Epithelial cell of esophagus (primary cell): ENCODE measurements at regions not wholly inside any gene's neighbourhood (a gene's known extent, or its start where the extent isn't known, plus 50 kb on each side); places are given as distances from the start of the nearest gene placed in this dataset.

Experiments
- DNase-seq: peaks from one replicate; pipeline ENCODE4 v3.0.0; 2010; ENCODE audit warnings: low read depth
- H3K4me3 ChIP-seq: 2 replicates; pipeline ENCODE4 v1.5.1; 2011; ENCODE audit warnings: mild to moderate bottlenecking, low read length, control low read depth
- TF ChIP-seq, protein P1 (sequence below): IDR thresholded peaks from 2 replicates; pipeline ENCODE4 v1.5.1; 2011; ENCODE audit warnings: low read depth, mild to moderate bottlenecking, low read length, control low read depth, inconsistent platforms; ENCODE audit not compliant: insufficient read depth; ENCODE audit errors: missing control alignments

DNA sequence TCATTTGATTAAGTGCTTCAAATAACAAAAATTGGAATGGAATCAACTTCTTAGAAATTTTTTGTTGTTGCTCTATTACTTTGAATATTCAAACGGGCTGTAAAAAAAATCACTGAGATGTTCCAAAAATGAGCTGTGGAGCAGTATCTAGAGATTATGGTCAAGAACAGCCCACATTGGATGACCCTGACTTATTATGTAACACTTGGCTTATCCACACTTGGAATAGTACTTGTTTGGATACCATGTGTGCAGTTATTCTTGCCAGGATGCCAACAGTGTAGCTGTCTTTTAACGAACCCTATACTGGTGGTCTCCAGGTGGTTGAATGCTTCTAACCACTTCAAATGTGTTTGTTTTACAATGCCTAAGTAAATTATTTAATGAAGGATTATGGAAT is 64.9 kb upstream of the CAMK2D start:
- no peak for DNase-seq
- TF ChIP-seq, protein P1, sequence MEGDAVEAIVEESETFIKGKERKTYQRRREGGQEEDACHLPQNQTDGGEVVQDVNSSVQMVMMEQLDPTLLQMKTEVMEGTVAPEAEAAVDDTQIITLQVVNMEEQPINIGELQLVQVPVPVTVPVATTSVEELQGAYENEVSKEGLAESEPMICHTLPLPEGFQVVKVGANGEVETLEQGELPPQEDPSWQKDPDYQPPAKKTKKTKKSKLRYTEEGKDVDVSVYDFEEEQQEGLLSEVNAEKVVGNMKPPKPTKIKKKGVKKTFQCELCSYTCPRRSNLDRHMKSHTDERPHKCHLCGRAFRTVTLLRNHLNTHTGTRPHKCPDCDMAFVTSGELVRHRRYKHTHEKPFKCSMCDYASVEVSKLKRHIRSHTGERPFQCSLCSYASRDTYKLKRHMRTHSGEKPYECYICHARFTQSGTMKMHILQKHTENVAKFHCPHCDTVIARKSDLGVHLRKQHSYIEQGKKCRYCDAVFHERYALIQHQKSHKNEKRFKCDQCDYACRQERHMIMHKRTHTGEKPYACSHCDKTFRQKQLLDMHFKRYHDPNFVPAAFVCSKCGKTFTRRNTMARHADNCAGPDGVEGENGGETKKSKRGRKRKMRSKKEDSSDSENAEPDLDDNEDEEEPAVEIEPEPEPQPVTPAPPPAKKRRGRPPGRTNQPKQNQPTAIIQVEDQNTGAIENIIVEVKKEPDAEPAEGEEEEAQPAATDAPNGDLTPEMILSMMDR, result no peak
- no peak overlapping the region for H3K4me3 ChIP-seq

DNA sequence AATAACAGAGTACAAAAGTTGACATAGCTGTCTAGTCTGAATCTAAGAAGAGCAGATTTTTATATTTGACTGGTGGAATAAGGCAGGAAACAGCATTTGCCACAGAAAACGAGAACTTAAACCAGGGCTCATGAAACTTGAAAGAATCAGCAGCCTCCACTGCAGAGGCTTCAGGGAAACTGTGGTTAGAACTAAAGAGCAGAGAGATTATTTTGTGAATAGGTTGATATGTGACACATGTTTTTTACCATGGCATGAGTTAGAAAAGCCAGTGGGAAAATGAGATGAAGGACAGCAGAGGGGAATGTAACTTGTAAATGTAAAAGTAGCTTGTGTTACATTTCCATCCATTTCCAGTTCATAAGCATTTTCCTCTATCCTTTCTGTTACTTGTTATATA is 63.7 kb upstream of the CAMK2D start:
- TF ChIP-seq, protein P1, result no peak
- no peak overlapping the region for H3K4me3 ChIP-seq
- no peak for DNase-seq

DNA sequence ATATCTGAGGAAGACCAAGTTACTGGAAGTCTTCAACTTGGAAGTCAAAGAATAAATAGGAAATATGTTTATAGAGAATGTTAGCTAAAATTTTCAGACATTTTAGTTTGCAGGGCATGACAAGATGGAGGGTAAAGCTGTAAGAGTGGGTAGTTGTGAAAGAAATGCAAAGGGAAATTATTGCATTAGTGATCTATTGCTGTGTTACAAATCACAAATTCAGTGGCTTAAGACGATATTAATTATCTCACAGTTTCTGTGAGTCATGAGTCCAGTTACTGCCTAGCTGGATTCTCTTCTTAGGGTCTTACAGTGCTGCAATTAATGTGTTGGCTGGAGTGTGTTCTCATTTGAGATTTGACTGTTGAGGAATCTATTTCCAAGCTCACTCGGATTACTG is 62.9 kb upstream of the CAMK2D start:
- H3K4me3 ChIP-seq, result no peak overlapping the region
- DNase-seq, result no peak
- TF ChIP-seq, protein P1, result no peak

DNA sequence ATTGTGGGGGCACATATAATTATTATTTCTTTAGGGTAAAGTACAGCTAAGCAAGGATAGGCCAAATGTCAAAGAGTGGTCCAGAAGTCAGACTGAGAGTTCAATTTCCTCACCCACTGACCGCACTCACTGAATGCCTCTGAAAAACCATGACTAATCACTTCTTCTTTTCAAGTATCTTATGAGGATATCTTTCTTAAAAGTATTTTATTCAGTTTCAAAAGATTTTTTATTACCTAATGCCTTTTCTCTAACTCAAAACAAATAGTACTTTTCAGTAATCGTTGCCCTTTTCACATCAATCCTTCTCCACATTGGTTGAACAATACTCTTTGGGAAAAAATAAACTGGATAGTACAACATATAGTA is 61.7 kb upstream of the CAMK2D start:
- TF ChIP-seq, protein P1, result no peak
- no peak overlapping the region for H3K4me3 ChIP-seq
- DNase-seq, result peak; percentile 26

DNA sequence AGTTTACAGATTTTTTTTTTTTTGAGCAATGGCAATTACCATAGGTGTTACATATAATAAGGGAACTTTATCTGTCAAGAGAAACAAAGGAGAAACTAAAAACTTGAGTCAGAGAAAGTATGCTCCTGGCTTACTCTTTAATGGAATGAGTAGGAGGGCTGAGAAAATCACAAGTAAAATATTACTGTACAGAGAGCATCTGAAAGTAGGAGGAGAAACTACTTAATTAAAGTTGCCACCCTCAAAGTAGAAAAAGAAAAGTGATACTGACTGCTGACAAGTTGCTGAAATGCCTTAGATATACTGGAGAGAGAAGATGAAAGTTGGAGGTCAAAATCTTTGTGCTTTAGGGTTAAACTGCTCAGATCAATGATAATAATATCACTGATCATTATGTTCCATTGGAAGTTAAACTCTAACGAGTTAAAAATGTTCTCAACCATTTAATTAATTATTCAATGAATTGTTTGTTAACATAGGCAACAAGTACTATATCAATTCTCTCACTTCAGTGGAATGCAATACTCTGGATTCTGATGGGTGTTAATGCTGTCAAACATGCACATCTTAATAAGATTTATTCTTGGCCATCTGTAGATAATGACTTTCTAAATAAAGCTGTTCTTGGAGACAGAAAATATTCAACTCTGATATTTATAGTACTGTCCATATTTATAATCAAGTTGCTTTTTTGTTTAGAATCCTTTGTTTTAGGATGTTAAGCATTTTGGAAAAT is 61.2 kb upstream of the CAMK2D start:
- DNase-seq, result no peak
- TF ChIP-seq, protein P1, result no peak
- no peak overlapping the region for H3K4me3 ChIP-seq

DNA sequence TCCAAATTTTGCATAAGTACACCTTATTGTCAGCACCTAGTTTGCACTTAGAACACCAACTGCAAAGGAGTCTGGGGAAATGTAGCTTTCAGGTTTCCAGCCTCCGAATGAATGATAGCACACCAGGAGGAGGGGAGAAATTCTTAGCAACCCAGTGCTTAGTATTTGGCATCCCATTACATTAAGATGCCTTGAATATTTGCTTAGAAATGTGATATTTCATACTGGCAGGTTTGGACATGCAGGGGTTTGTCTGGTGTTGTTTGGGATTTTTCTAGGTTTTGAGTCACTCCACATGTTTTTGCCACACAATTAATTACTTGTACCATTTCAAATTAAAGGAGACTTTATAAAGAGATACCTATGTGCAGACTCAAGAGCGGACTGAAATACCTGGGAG is 60.3 kb upstream of the CAMK2D start:
- TF ChIP-seq, protein P1, result no peak
- no peak overlapping the region for H3K4me3 ChIP-seq
- DNase-seq, result peak; percentile 81

DNA sequence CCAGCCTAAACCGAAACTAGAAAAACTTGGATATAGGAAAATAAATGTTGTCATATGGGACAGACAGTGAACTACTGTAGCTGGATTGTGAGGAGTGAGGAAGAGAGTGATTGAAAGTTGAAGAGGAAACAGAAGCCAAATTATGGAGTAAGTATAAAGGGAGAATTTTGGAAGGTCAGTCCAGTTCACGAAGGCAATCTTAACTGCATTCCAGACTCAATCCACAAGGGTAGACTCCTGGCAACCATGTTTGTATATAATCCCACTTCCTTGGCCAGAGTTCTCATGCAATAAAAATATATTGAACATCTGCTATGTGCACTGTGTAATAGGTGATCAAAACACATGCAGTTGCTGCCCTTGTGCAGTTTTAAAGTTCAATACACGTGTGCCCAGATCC is 58.6 kb upstream of the CAMK2D start:
- no peak for DNase-seq
- H3K4me3 ChIP-seq, result no peak overlapping the region
- TF ChIP-seq, protein P1, result no peak
